NB4 (cell line): ENCODE measurements at regions not wholly inside any gene's neighbourhood (a gene's known extent, or its start where the extent isn't known, plus 50 kb on each side); places are given as distances from the start of the nearest gene placed in this dataset.

Experiments
- DNase-seq: peaks from one replicate; pipeline ENCODE4 v3.0.0; 2010; ENCODE audit warnings: low read depth
- H3K4me3 ChIP-seq: one replicate; pipeline ENCODE4 v1.5.1; 2011; ENCODE audit warnings: mild to moderate bottlenecking, low read depth, low read length, moderate library complexity
- CTCF ChIP-seq: IDR thresholded peaks from one replicate; pipeline ENCODE4 v1.5.1; 2012; ENCODE audit warnings: low read depth, low read length
- MAX ChIP-seq: IDR thresholded peaks from 2 replicates; pipeline ENCODE4 v1.6.1; 2011; ENCODE audit warnings: low read depth, low read length
- MYC ChIP-seq: IDR thresholded peaks from 2 replicates; pipeline ENCODE4 v1.6.1; 2011; ENCODE audit warnings: low read depth, low read length
- POLR2A ChIP-seq: IDR thresholded peaks from 2 replicates; pipeline ENCODE4 v1.6.1; 2011; ENCODE audit warnings: mild to moderate bottlenecking; ENCODE audit not compliant: insufficient read length; ENCODE audit errors: extremely low read depth

- no peak overlapping the region for H3K4me3 ChIP-seq
- no peak for TF ChIP-seq POLR2A
- TF ChIP-seq MAX, result no peak
- TF ChIP-seq MYC, result no peak
- TF ChIP-seq CTCF, result no peak
- no peak for DNase-seq
These were observed 1171.7 kb upstream of the LRRTM3 start for GRCh38 chr10:65754112-65754511.

GRCh38 chr10:65762311-65762710, 1163.5 kb upstream of the LRRTM3 start:
- no peak for DNase-seq
- TF ChIP-seq CTCF, result no peak
- TF ChIP-seq MYC, result no peak
- TF ChIP-seq POLR2A, result no peak
- TF ChIP-seq MAX, result no peak
- no peak overlapping the region for H3K4me3 ChIP-seq

- TF ChIP-seq MYC, result no peak
- TF ChIP-seq MAX, result no peak
- no peak for TF ChIP-seq CTCF
- no peak for TF ChIP-seq POLR2A
- no peak for DNase-seq
- no peak overlapping the region for H3K4me3 ChIP-seq
These were observed 1160.8 kb upstream of the LRRTM3 start for GRCh38 chr10:65765006-65765541.

- no peak for DNase-seq
- TF ChIP-seq MYC (no peak), CTCF (no peak), POLR2A (no peak), MAX (no peak)
- no peak overlapping the region for H3K4me3 ChIP-seq
These were observed 1156.0 kb upstream of the LRRTM3 start for GRCh38 chr10:65769828-65770227.

GRCh38 chr10:65778753-65779152, 1147.1 kb upstream of the LRRTM3 start:
- no peak for DNase-seq
- no peak for TF ChIP-seq MAX
- H3K4me3 ChIP-seq, result no peak overlapping the region

GRCh38 chr10:65779985-65780384, 1145.9 kb upstream of the LRRTM3 start:
- H3K4me3 ChIP-seq, result no peak overlapping the region
- TF ChIP-seq MAX, result no peak
- no peak for TF ChIP-seq MYC
- TF ChIP-seq POLR2A, result no peak
- TF ChIP-seq CTCF, result no peak
- no peak for DNase-seq
